Caco-2 (cell line): ENCODE measurements at regions not wholly inside any gene's neighbourhood (a gene's known extent, or its start where the extent isn't known, plus 50 kb on each side); places are given as distances from the start of the nearest gene placed in this dataset.

Experiments
- BruUV-seq: library from RNA; stranded (reverse); fragments of 400-500 nt; replicated peaks from 2 replicates; lab custom pipeline; 2021; lab: Mats Ljungman, UMichigan
- CTCF ChIA-PET: fragments of 300-600 bp; sonication (Branson Sonifier 250); formaldehyde crosslinking; loops from one replicate; lab custom pipeline; 2022; ENCODE audit warnings: antibody characterized with exemption; lab: Charles Lee
- POLR2A ChIA-PET: fragments of 300-600 bp; sonication (Branson Sonifier 250); formaldehyde crosslinking; loops from one replicate; lab custom pipeline; 2022; ENCODE audit warnings: antibody characterized with exemption; lab: Charles Lee
- DNase-seq, 2 experiments: peaks; one replicate each; pipeline versions ENCODE4 v3.0.0 to v3.0.0-alpha.2; 2020 to 2022
- H3K27me3 ChIP-seq: replicated peaks from 2 replicates; pipeline ENCODE4 v1.6.0; 2011; ENCODE audit warnings: low read length; ENCODE audit not compliant: control insufficient read depth, insufficient read depth
- H3K36me3 ChIP-seq: 2 replicates; pipeline ENCODE4 v1.5.1; 2011; ENCODE audit warnings: low read length; ENCODE audit not compliant: control insufficient read depth, insufficient read depth
- H3K4me1 ChIP-seq: fragments of 250-450 bp; sonication (Bioruptor Pico); 2 replicates; pipeline ENCODE4 v1.5.1; 2020; ENCODE audit warnings: mild to moderate bottlenecking
- H3K4me3 ChIP-seq: 2 replicates; pipeline ENCODE4 v1.5.1; 2011; ENCODE audit warnings: low read depth, mild to moderate bottlenecking, control low read depth, low read length
- H3K9me3 ChIP-seq: fragments of 250-450 bp; sonication (Bioruptor Pico); 2 replicates; pipeline ENCODE4 v1.5.1; 2020; ENCODE audit warnings: mild to moderate bottlenecking, moderate library complexity
- H3K27ac Mint-ChIP-seq: one replicate; pipeline ENCODE4 v1.8.0; 2022; ENCODE audit warnings: mixed read lengths; ENCODE audit not compliant: unreplicated experiment
- H3K27me3 Mint-ChIP-seq: one replicate; pipeline ENCODE4 v1.8.0; 2022; ENCODE audit warnings: mixed read lengths; ENCODE audit not compliant: insufficient read depth, unreplicated experiment
- H3K36me3 Mint-ChIP-seq: one replicate; pipeline ENCODE4 v1.8.0; 2022; ENCODE audit warnings: mild to moderate bottlenecking, mixed read lengths; ENCODE audit not compliant: insufficient read depth, unreplicated experiment
- H3K4me1 Mint-ChIP-seq: one replicate; pipeline ENCODE4 v1.8.0; 2022; ENCODE audit warnings: low read depth, mixed read lengths; ENCODE audit not compliant: unreplicated experiment
- H3K4me3 Mint-ChIP-seq: one replicate; pipeline ENCODE4 v1.8.0; 2022; ENCODE audit warnings: mild to moderate bottlenecking, moderate library complexity, mixed read lengths; ENCODE audit not compliant: unreplicated experiment
- H3K9me3 Mint-ChIP-seq: one replicate; pipeline ENCODE4 v1.8.0; 2022; ENCODE audit warnings: mixed read lengths; ENCODE audit not compliant: unreplicated experiment
- intact Hi-C: fragments of 100-400 bp; cut with micrococcal nuclease; formaldehyde crosslinking; loops from one replicate; pipeline ENCODE4 v1.10.0; 2022; ENCODE audit not compliant: unreplicated experiment
- TF ChIP-seq, protein P1 (sequence below), 2 experiments: fragments of 200-600 bp in 1 of 2; IDR thresholded peaks; 1 replicate in 1 of 2; 2 replicates in 1 of 2; pipeline versions ENCODE4 v1.5.1 to v1.8.0; 2011 to 2022; ENCODE audit warnings: antibody characterized with exemption in 1 of 2, control low read depth in 1 of 2, inconsistent platforms in 1 of 2, low read depth in 1 of 2, low read length in 1 of 2, mild to moderate bottlenecking in 1 of 2, moderate library complexity in 1 of 2; ENCODE audit not compliant: insufficient read depth in 1 of 2, severe bottlenecking in 1 of 2, unreplicated experiment in 1 of 2

DNA sequence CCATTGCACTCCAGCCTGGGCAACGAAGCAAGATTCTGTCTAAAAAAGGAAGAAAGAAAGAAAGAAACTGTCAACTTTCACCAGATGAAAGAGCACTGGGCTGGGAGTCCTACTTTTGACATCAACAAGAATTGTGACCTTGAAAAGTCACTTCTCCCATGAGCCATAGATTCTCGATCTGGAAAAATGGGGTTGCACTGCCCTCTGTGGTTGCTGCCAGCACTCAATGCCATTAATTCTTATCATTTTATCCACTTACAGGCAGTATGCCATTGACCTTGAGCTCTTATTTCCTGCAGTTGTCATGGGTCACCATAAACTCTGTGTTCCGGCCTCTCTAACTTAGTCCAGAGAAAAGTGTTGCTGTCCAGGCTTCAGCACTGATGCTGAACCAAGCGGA lies 137.2 kb downstream of the NOC3L start:
- no peak overlapping the region for H3K4me3 ChIP-seq
- Mint-ChIP-seq H3K27ac (no peak overlapping the region), H3K27me3 (no peaks in the 10 kb centered on the region), H3K9me3 (no peaks in the 10 kb centered on the region), H3K4me1 (no peaks in the 10 kb centered on the region), H3K36me3 (no peaks in the 10 kb centered on the region), H3K4me3 (no peak overlapping the region)
- intact Hi-C loops = loop anchor here (1.0 kb wide), 2 partner anchors 149 to 309 kb away; no protein-coding TSS in a partner anchor
- H3K9me3 ChIP-seq = no peaks in the 10 kb centered on the region
- H3K4me1 ChIP-seq = no peaks in the 10 kb centered on the region
- CTCF ChIA-PET = interaction anchor here (0.7 to 1.0 kb wide), 3 partner anchors 149 to 309 kb away, joined by 3 to 4 read pairs (median 4); no protein-coding TSS in a partner anchor
- POLR2A ChIA-PET = no interaction called here
- BruUV-seq = no TSS peak
- H3K27me3 ChIP-seq = no peaks in the 10 kb centered on the region
- H3K36me3 ChIP-seq = no peaks in the 10 kb centered on the region
- DNase-seq = peak in 1 of 2 experiments; percentile 9
- TF ChIP-seq, protein P1, sequence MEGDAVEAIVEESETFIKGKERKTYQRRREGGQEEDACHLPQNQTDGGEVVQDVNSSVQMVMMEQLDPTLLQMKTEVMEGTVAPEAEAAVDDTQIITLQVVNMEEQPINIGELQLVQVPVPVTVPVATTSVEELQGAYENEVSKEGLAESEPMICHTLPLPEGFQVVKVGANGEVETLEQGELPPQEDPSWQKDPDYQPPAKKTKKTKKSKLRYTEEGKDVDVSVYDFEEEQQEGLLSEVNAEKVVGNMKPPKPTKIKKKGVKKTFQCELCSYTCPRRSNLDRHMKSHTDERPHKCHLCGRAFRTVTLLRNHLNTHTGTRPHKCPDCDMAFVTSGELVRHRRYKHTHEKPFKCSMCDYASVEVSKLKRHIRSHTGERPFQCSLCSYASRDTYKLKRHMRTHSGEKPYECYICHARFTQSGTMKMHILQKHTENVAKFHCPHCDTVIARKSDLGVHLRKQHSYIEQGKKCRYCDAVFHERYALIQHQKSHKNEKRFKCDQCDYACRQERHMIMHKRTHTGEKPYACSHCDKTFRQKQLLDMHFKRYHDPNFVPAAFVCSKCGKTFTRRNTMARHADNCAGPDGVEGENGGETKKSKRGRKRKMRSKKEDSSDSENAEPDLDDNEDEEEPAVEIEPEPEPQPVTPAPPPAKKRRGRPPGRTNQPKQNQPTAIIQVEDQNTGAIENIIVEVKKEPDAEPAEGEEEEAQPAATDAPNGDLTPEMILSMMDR (IDR thresholded peaks at IDR 0.05; ENCODE audit: insufficient read depth in 1 of 2, low read depth in 1 of 2, low read length in 1 of 2, severe bottlenecking in 1 of 2, unreplicated experiment in 1 of 2) = no peak

DNA sequence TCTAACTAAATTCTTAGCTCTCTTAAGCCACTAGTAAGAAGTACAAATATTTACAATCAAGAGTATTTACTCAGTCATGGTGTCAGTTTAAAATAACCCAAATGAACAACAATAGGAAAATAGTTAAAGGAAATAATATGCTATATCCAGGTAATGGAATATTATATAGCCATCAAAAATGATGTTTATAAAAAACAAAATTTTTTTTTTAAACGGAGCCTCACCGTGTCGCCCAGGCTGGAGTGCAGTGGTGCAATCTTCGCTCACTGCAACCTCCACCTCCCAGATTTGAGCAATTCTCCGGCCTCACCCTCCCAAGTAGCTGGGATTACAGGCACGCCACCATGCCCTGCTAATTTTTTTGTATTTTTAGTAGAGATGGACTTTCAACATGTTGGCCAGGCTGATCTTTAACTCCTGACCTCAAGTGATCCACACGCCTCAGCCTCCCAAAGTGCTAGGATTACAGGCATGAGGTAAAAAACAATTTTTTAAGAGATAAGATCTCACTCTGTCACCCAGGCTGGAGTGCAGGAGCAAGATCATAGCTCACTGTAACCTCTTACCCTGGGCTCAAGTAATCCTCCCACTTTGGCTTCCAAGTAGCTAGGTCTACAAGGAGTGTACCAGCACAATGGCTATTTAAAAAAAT lies 132.5 kb downstream of the NOC3L start:
- H3K27me3 ChIP-seq = no peaks in the 10 kb centered on the region
- no peaks in the 10 kb centered on the region for H3K9me3 ChIP-seq
- DNase-seq = no peak
- POLR2A ChIA-PET = no interaction called here
- no peaks in the 10 kb centered on the region for H3K27me3 Mint-ChIP-seq
- H3K27ac Mint-ChIP-seq = no peak overlapping the region
- no peak overlapping the region for H3K4me3 ChIP-seq
- H3K4me1 Mint-ChIP-seq = no peaks in the 10 kb centered on the region
- TF ChIP-seq, protein P1 (IDR thresholded peaks at IDR 0.05; ENCODE audit: insufficient read depth in 1 of 2, low read depth in 1 of 2, low read length in 1 of 2, severe bottlenecking in 1 of 2, unreplicated experiment in 1 of 2) = no peak
- no peaks in the 10 kb centered on the region for H3K9me3 Mint-ChIP-seq
- H3K36me3 ChIP-seq = no peaks in the 10 kb centered on the region
- no peaks in the 10 kb centered on the region for H3K4me1 ChIP-seq
- no TSS peak for BruUV-seq
- CTCF ChIA-PET = no interaction called here
- no peak overlapping the region for H3K4me3 Mint-ChIP-seq
- no peaks in the 10 kb centered on the region for H3K36me3 Mint-ChIP-seq
- intact Hi-C loops = no loop called here

DNA sequence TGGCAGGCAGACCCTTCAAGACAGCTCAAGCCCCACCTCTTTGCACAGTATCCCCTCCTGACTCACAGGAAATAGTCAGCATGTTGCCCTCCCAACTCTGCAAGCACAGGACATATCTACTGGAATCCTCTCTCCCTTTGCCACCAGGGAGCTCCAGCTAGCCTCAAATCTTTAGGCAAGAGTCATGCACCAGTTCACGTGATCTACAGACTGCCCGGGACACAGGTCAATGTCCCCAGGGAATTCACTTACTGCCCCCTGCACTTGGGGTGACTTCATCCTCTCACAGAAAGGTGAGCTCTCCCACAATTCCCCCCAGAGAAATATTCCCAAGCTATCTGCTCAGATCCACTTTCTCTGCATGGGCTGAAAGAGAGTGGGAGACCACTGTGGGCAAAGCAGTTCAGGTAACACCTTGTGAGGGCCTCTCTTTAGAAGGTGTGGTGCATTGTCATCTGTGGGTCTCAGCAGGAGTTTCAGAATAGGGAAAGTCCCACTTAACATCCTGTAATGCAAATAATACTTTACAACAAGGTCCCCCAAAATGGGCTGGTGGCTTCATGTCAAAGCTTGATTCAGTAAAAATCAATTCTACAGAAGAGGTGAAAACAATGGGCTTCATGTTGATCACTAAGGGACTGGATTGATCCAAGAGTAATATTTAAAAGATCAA lies 129.9 kb downstream of the NOC3L start:
- BruUV-seq = no TSS peak
- TF ChIP-seq, protein P1 (IDR thresholded peaks at IDR 0.05; ENCODE audit: insufficient read depth in 1 of 2, low read depth in 1 of 2, low read length in 1 of 2, severe bottlenecking in 1 of 2, unreplicated experiment in 1 of 2) = no peak
- Mint-ChIP-seq H3K36me3 (no peaks in the 10 kb centered on the region), H3K27me3 (no peaks in the 10 kb centered on the region), H3K9me3 (no peaks in the 10 kb centered on the region), H3K4me1 (no peaks in the 10 kb centered on the region), H3K4me3 (no peak overlapping the region), H3K27ac (no peak overlapping the region)
- ChIA-PET POLR2A (no interaction called here), CTCF (no interaction called here)
- no peak for DNase-seq
- Histone ChIP-seq H3K36me3 (no peaks in the 10 kb centered on the region; the same call in 1 of the 2 replicates), H3K27me3 (no peaks in the 10 kb centered on the region), H3K9me3 (no peaks in the 10 kb centered on the region), H3K4me3 (no peak overlapping the region), H3K4me1 (no peaks in the 10 kb centered on the region)
- intact Hi-C loops = no loop called here
